ENCODE measurements at regions not wholly inside any gene's neighbourhood (a gene's known extent, or its start where the extent isn't known, plus 50 kb on each side); places are given as distances from the start of the nearest gene placed in this dataset.

DNA sequence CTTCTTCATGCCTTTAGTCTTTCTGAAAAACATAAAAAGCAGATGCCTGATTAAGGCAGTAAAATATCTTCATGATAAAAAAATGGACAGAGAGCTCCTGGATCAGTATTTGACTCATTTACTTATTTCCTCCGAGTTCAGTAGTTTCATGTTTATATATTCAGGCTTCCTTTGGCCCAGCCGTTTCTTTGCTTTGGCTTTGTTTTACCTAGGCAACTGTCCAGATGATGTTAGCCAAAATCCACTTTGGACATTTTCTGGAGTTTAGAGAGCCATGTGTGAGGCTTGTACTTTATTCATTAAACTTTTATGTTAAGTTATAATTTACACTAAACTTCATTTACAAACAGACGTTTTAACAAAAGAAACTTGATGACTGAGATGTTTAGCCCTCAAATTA, 307.1 kb upstream of the RSPO3 start:
- Histone ChIP-seq H3K4me2 (ENCODE audit: low read depth, low read length) (no peak overlapping the region), H3K79me2 (ENCODE audit: low read length) (no peaks in the 10 kb centered on the region), H4K20me1 (ENCODE audit: insufficient read depth, low read length) (no peaks in the 10 kb centered on the region), H3K9ac (ENCODE audit: low read length) (no peak overlapping the region), H3K27ac (ENCODE audit: low read length) (no peak overlapping the region), H2AFZ (ENCODE audit: low read length) (no peak overlapping the region), H3K9me2 (replicated peaks; ENCODE audit: insufficient read depth, low read length) (no peaks in the 10 kb centered on the region), H3K9me3 (replicated peaks; ENCODE audit: insufficient read depth, low read length) (no peaks in the 10 kb centered on the region), H3F3A (ENCODE audit: insufficient read depth, low read length) (no peaks in the 10 kb centered on the region), H3K4me1 (ENCODE audit: low read length) (no peaks in the 10 kb centered on the region), H3K27me3 (replicated peaks; ENCODE audit: insufficient read depth, low read length) (no peaks in the 10 kb centered on the region), H3K4me3 (ENCODE audit: low read length) (no peak overlapping the region), H3K36me3 (replicated peaks; ENCODE audit: insufficient read depth, low read length) (no peaks in the 10 kb centered on the region)
- TF ChIP-seq, protein P1, sequence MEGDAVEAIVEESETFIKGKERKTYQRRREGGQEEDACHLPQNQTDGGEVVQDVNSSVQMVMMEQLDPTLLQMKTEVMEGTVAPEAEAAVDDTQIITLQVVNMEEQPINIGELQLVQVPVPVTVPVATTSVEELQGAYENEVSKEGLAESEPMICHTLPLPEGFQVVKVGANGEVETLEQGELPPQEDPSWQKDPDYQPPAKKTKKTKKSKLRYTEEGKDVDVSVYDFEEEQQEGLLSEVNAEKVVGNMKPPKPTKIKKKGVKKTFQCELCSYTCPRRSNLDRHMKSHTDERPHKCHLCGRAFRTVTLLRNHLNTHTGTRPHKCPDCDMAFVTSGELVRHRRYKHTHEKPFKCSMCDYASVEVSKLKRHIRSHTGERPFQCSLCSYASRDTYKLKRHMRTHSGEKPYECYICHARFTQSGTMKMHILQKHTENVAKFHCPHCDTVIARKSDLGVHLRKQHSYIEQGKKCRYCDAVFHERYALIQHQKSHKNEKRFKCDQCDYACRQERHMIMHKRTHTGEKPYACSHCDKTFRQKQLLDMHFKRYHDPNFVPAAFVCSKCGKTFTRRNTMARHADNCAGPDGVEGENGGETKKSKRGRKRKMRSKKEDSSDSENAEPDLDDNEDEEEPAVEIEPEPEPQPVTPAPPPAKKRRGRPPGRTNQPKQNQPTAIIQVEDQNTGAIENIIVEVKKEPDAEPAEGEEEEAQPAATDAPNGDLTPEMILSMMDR (IDR thresholded peaks at IDR 0.05; ENCODE audit: low read length): no peak
- no peak for TF ChIP-seq EZH2 (optimal IDR thresholded peaks at IDR 0.05; ENCODE audit: low read depth, low read length)
- no peak for TF ChIP-seq EZH2phosphoT487 (IDR thresholded peaks at IDR 0.05; ENCODE audit: low read length)
- no peak for DNase-seq

DNA sequence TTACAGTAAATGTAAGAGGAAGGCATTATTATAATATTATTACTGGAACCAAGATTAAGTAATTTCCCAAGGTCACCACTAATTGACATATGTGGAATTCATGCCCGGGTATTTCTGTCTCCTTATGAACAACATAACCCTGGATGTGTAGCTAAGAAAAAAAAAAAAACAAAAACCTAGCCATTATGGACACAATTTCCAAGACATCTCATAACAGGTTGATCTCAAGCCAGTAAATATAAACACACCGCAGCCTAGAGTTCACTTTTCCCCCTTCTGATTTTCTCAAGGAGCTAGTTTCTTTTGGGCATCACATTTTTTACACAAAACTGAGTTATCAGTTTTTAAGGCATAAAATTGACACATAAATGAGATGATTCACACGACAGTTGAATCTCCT, 306.5 kb upstream of the RSPO3 start:
- H3F3A ChIP-seq (ENCODE audit: insufficient read depth, low read length): no peaks in the 10 kb centered on the region
- H3K4me3 ChIP-seq (ENCODE audit: low read length): no peak overlapping the region
- H3K36me3 ChIP-seq (replicated peaks; ENCODE audit: insufficient read depth, low read length): no peaks in the 10 kb centered on the region
- no peaks in the 10 kb centered on the region for H3K9me2 ChIP-seq (replicated peaks; ENCODE audit: insufficient read depth, low read length)
- no peaks in the 10 kb centered on the region for H3K9me3 ChIP-seq (replicated peaks; ENCODE audit: insufficient read depth, low read length)
- no peak overlapping the region for H3K4me2 ChIP-seq (ENCODE audit: low read depth, low read length)
- no peaks in the 10 kb centered on the region for H3K27me3 ChIP-seq (replicated peaks; ENCODE audit: insufficient read depth, low read length)
- H3K27ac ChIP-seq (ENCODE audit: low read length): no peak overlapping the region
- no peaks in the 10 kb centered on the region for H3K79me2 ChIP-seq (ENCODE audit: low read length)
- H2AFZ ChIP-seq (ENCODE audit: low read length): no peak overlapping the region
- TF ChIP-seq EZH2phosphoT487 (IDR thresholded peaks at IDR 0.05; ENCODE audit: low read length) (no peak), EZH2 (optimal IDR thresholded peaks at IDR 0.05; ENCODE audit: low read depth, low read length) (no peak)
- TF ChIP-seq, protein P1 (IDR thresholded peaks at IDR 0.05; ENCODE audit: low read length): no peak
- H3K4me1 ChIP-seq (ENCODE audit: low read length): no peaks in the 10 kb centered on the region
- H4K20me1 ChIP-seq (ENCODE audit: insufficient read depth, low read length): no peaks in the 10 kb centered on the region
- no peak overlapping the region for H3K9ac ChIP-seq (ENCODE audit: low read length)
- no peak for DNase-seq

GRCh38 chr6:126812651-126813050, 305.8 kb upstream of the RSPO3 start:
- H3K9me3 ChIP-seq (replicated peaks; ENCODE audit: insufficient read depth, low read length): no peaks in the 10 kb centered on the region
- no peaks in the 10 kb centered on the region for H3K36me3 ChIP-seq (replicated peaks; ENCODE audit: insufficient read depth, low read length)
- H3K27me3 ChIP-seq (replicated peaks; ENCODE audit: insufficient read depth, low read length): no peaks in the 10 kb centered on the region
- H3K4me1 ChIP-seq (ENCODE audit: low read length): no peaks in the 10 kb centered on the region
- no peaks in the 10 kb centered on the region for H4K20me1 ChIP-seq (ENCODE audit: insufficient read depth, low read length)
- no peak overlapping the region for H2AFZ ChIP-seq (ENCODE audit: low read length)
- H3K79me2 ChIP-seq (ENCODE audit: low read length): no peaks in the 10 kb centered on the region
- no peak overlapping the region for H3K4me3 ChIP-seq (ENCODE audit: low read length)
- H3K9me2 ChIP-seq (replicated peaks; ENCODE audit: insufficient read depth, low read length): no peaks in the 10 kb centered on the region
- no peak for TF ChIP-seq EZH2phosphoT487 (IDR thresholded peaks at IDR 0.05; ENCODE audit: low read length)
- no peak for TF ChIP-seq EZH2 (optimal IDR thresholded peaks at IDR 0.05; ENCODE audit: low read depth, low read length)
- TF ChIP-seq, protein P1 (IDR thresholded peaks at IDR 0.05; ENCODE audit: low read length): no peak
- DNase-seq: no peak
- H3K4me2 ChIP-seq (ENCODE audit: low read depth, low read length): no peak overlapping the region
- no peak overlapping the region for H3K9ac ChIP-seq (ENCODE audit: low read length)
- no peaks in the 10 kb centered on the region for H3F3A ChIP-seq (ENCODE audit: insufficient read depth, low read length)
- no peak overlapping the region for H3K27ac ChIP-seq (ENCODE audit: low read length)
